Esophagus squamous epithelium (tissue), 5 donors: ENCODE measurements at regions not wholly inside any gene's neighbourhood (a gene's known extent, or its start where the extent isn't known, plus 50 kb on each side); places are given as distances from the start of the nearest gene placed in this dataset.

Experiments
- DNase-seq: peaks from one replicate; lab custom pipeline; 2025; lab: John Stamatoyannopoulos, UW
- H3K27ac ChIP-seq, 4 donors: fragments of 200-600 bp; sonication (generic); one replicate each; pipeline ENCODE4 v1.5.1; 2016 to 2019; ENCODE audit warnings: mild to moderate bottlenecking in 1 of 4
- H3K27me3 ChIP-seq, 4 donors: fragments of 200-600 bp; sonication (generic); 1 replicate in 3 of 4; 2 replicates in 1 of 4; pipeline versions ENCODE4 v1.5.1 to v1.6.0; 2017 to 2021; ENCODE audit warnings: antibody characterized with exemption in 1 of 4
- H3K36me3 ChIP-seq, 3 donors: fragments of 200-600 bp; sonication (generic); one replicate each; pipeline ENCODE4 v1.5.1; 2016 to 2019
- H3K4me1 ChIP-seq, 3 donors: fragments of 200-600 bp; sonication (generic); one replicate each; pipeline ENCODE4 v1.5.1; 2017 to 2019
- H3K4me3 ChIP-seq, 4 donors: fragments of 200-600 bp; sonication (generic); 1 replicate in 3 of 4; 2 replicates in 1 of 4; pipeline ENCODE4 v1.5.1; 2016 to 2019; ENCODE audit warnings: mild to moderate bottlenecking in 2 of 4, moderate library complexity in 1 of 4
- H3K9me3 ChIP-seq, 3 donors: fragments of 200-600 bp; sonication (generic); one replicate each; pipeline ENCODE4 v1.5.1; 2016 to 2019
- CTCF ChIP-seq, 6 experiments: fragments of 450-650 bp in 4 of 6; fragments of 200-600 bp in 2 of 6; sonication (generic) in 2 of 6; IDR thresholded peaks; one replicate each; pipeline ENCODE4 v1.5.1; 2016 to 2019; ENCODE audit warnings: antibody characterized with exemption in 6 of 6, mild to moderate bottlenecking in 4 of 6, moderate library complexity in 4 of 6
- POLR2A ChIP-seq, 4 donors: fragments of 450-650 bp; IDR thresholded peaks; one replicate each; pipeline ENCODE4 v1.6.1; 2017; ENCODE audit warnings: antibody characterized with exemption in 4 of 4, mild to moderate bottlenecking in 4 of 4, moderate library complexity in 3 of 4
- WGBS, 2 donors: methylation state at CpG; one replicate each; pipeline ENCODE4 v1.1.5; 2018; 5-methylcytosine and 5-hydroxymethylcytosine counted together
- intact Hi-C: fragments of 100-400 bp; cut with DNase I; formaldehyde crosslinking; loops from one replicate; pipeline ENCODE4 v1.15.0; 2022
- donor health status: DM: yes; HTN: yes; CAD: no.

- peaks cover 0 to 46% (median 0%) of the 10 kb centered on the region in 4 donors for H3K27me3 ChIP-seq
- H3K4me1 ChIP-seq: peaks cover 0 to 13% (median 0%) of the 10 kb centered on the region in 3 donors
- H3K36me3 ChIP-seq: no peaks in the 10 kb centered on the region
- no peak overlapping the region for H3K4me3 ChIP-seq
- H3K27ac ChIP-seq: no peak overlapping the region
- no peak for TF ChIP-seq CTCF (IDR thresholded peaks at IDR 0.05)
- TF ChIP-seq POLR2A (IDR thresholded peaks at IDR 0.05): no peak
- intact Hi-C loops: no loop called here
- 53 to 78% methylated on average over 8 to 9 of the region's 9 CpGs for WGBS, 2 donors
- no peaks in the 10 kb centered on the region for H3K9me3 ChIP-seq
- no peak for DNase-seq
Measured at GRCh38 chr2:234633581-234634230, 136.8 kb upstream of the ARL4C start.

- no peak for DNase-seq
- no peak overlapping the region for H3K27ac ChIP-seq
- H3K4me3 ChIP-seq: no peak overlapping the region
Measured at GRCh38 chr2:234632527-234633391, 135.9 kb upstream of the ARL4C start.

GRCh38 chr2:234631646-234632514, 135.0 kb upstream of the ARL4C start:
- intact Hi-C loops: no loop called here
- H3K36me3 ChIP-seq: no peaks in the 10 kb centered on the region
- no peak for DNase-seq
- WGBS, 2 donors: 75 to 79% methylated on average over 12 to 13 of the region's 13 CpGs
- H3K27ac ChIP-seq: no peak overlapping the region
- peaks cover 0 to 13% (median 0%) of the 10 kb centered on the region in 3 donors for H3K4me1 ChIP-seq
- H3K9me3 ChIP-seq: no peaks in the 10 kb centered on the region
- H3K27me3 ChIP-seq: peaks cover 0 to 46% (median 0%) of the 10 kb centered on the region in 4 donors
- no peak for TF ChIP-seq POLR2A (IDR thresholded peaks at IDR 0.05)
- no peak for TF ChIP-seq CTCF (IDR thresholded peaks at IDR 0.05)
- H3K4me3 ChIP-seq: no peak overlapping the region

More at GRCh38 chr2:234632527-234633391, 135.9 kb upstream of the ARL4C start:
- intact Hi-C loops: no loop called here
- Histone ChIP-seq H3K27me3 (peaks cover 0 to 46% (median 0%) of the 10 kb centered on the region in 4 donors), H3K4me1 (peaks cover 0 to 13% (median 0%) of the 10 kb centered on the region in 3 donors), H3K9me3 (no peaks in the 10 kb centered on the region), H3K36me3 (no peaks in the 10 kb centered on the region)
- 59 to 60% methylated on average over 11 to 12 of the region's 12 CpGs for WGBS, 2 donors
- TF ChIP-seq POLR2A (IDR thresholded peaks at IDR 0.05) (no peak), CTCF (IDR thresholded peaks at IDR 0.05) (no peak)

GRCh38 chr2:234630801-234631261, 133.9 kb upstream of the ARL4C start:
- Histone ChIP-seq H3K4me3 (no peak overlapping the region), H3K27me3 (peaks cover 0 to 46% (median 0%) of the 10 kb centered on the region in 4 donors), H3K9me3 (no peaks in the 10 kb centered on the region), H3K4me1 (peaks cover 0 to 13% (median 0%) of the 10 kb centered on the region in 3 donors), H3K36me3 (no peaks in the 10 kb centered on the region), H3K27ac (no peak overlapping the region)
- no peak for TF ChIP-seq POLR2A (IDR thresholded peaks at IDR 0.05)
- no peak for TF ChIP-seq CTCF (IDR thresholded peaks at IDR 0.05)
- 41 to 54% methylated on average over 6 of the region's 6 CpGs for WGBS, 2 donors
- DNase-seq: no peak
- intact Hi-C loops: no loop called here
